T-cell (primary cell): ENCODE measurements at regions not wholly inside any gene's neighbourhood (a gene's known extent, or its start where the extent isn't known, plus 50 kb on each side); places are given as distances from the start of the nearest gene placed in this dataset.

Experiments used
- ATAC-seq, 4 experiments: fragments of 200-7000 bp in 3 of 4; fragments of 150-1000 bp in 1 of 4; cut with Tn5 transposase; replicated peaks in 1 of 4; 1 replicate in 3 of 4; 2 replicates in 1 of 4; pipeline ENCODE4 v1.10.0; 2021; ENCODE audit warnings: moderate library complexity in 3 of 4, mild to moderate bottlenecking in 2 of 4, moderate number of reproducible peaks in 1 of 4
- CTCF ChIA-PET, 2 donors: fragments of 300-600 bp; sonication (Branson Sonifier 250); formaldehyde crosslinking; loops; one replicate each; lab custom pipeline; 2022; ENCODE audit warnings: antibody characterized with exemption in 2 of 2; lab: Charles Lee
- POLR2A ChIA-PET, 2 donors: fragments of 300-600 bp; sonication (Branson Sonifier 250); formaldehyde crosslinking; loops; one replicate each; lab custom pipeline; 2022; ENCODE audit warnings: antibody characterized with exemption in 2 of 2; lab: Charles Lee
- DNase-seq, 35 experiments: peaks; one replicate each; pipeline versions ENCODE4 v3.0.0 to v3.0.0-alpha.2; 2013 to 2023
- H3K27ac ChIP-seq: one replicate; pipeline ENCODE4 v1.5.1; 2013; ENCODE audit warnings: low read length
- H3K27me3 ChIP-seq, 2 experiments: replicated peaks in 1 of 2; 1 replicate in 1 of 2; 2 replicates in 1 of 2; pipeline versions ENCODE4 v1.6.1 to v1.7.0; 2013; ENCODE audit warnings: low read length in 1 of 2, mixed read lengths in 1 of 2; ENCODE audit not compliant: control insufficient read depth in 2 of 2, insufficient read depth in 2 of 2; ENCODE audit errors: extremely low read depth in 1 of 2
- H3K36me3 ChIP-seq, 2 donors: 1 replicate in 1 of 2; 2 replicates in 1 of 2; pipeline versions ENCODE4 v1.6.1 to v1.7.0; 2013; ENCODE audit warnings: low read length in 1 of 2; ENCODE audit not compliant: control insufficient read depth in 2 of 2, insufficient read depth in 1 of 2; ENCODE audit errors: extremely low read depth in 1 of 2
- H3K4me1 ChIP-seq, 2 experiments: 1 replicate in 1 of 2; 2 replicates in 1 of 2; pipeline versions ENCODE4 v1.6.1 to v1.7.0; 2013; ENCODE audit warnings: low read length in 2 of 2, mixed read lengths in 1 of 2; ENCODE audit not compliant: insufficient read depth in 2 of 2, control insufficient read depth in 1 of 2; ENCODE audit errors: extremely low read depth in 1 of 2
- H3K4me3 ChIP-seq, 2 donors: 1 replicate in 1 of 2; 2 replicates in 1 of 2; pipeline versions ENCODE4 v1.5.1 to v1.7.0; 2013; ENCODE audit warnings: mild to moderate bottlenecking in 2 of 2, low read length in 1 of 2, moderate library complexity in 1 of 2; ENCODE audit not compliant: control insufficient read depth in 1 of 2; ENCODE audit errors: extremely low read depth in 1 of 2
- H3K9me3 ChIP-seq: 2 replicates; pipeline ENCODE4 v1.7.0; 2013
- H3K27ac Mint-ChIP-seq, 2 donors: one replicate each; pipeline ENCODE4 v1.8.0; 2020 to 2021; ENCODE audit warnings: mild to moderate bottlenecking in 2 of 2, mixed read lengths in 2 of 2
- H3K27me3 Mint-ChIP-seq, 2 donors: one replicate each; pipeline ENCODE4 v1.8.0; 2021 to 2022; ENCODE audit warnings: mixed read lengths in 2 of 2
- H3K36me3 Mint-ChIP-seq: one replicate; pipeline ENCODE4 v1.8.0; 2021; ENCODE audit warnings: mixed read lengths
- H3K4me1 Mint-ChIP-seq, 3 donors: one replicate each; pipeline ENCODE4 v1.8.0; 2020 to 2022; ENCODE audit warnings: mixed read lengths in 3 of 3, mild to moderate bottlenecking in 1 of 3
- H3K4me3 Mint-ChIP-seq, 3 donors: one replicate each; pipeline ENCODE4 v1.8.0; 2020 to 2022; ENCODE audit warnings: mild to moderate bottlenecking in 3 of 3, mixed read lengths in 3 of 3, moderate library complexity in 3 of 3
- H3K9me3 Mint-ChIP-seq, 3 donors: one replicate each; pipeline ENCODE4 v1.8.0; 2020 to 2022; ENCODE audit warnings: mixed read lengths in 3 of 3
- WGBS: methylation state at CpG from one replicate; pipeline ENCODE4 v1.1.5; 2013; ENCODE audit warnings: missing lambda C conversion rate; ENCODE audit not compliant: insufficient coverage; 5-methylcytosine and 5-hydroxymethylcytosine counted together

GRCh38 chr6:137690721-137691120 lies 176.3 kb upstream of the TNFAIP3 start:
- no peak for DNase-seq
- no peak overlapping the region for H3K4me3 ChIP-seq
- H3K4me3 Mint-ChIP-seq, result no peak overlapping the region
- no CpG with 5 or more reads among the region's 1 CpG for WGBS
- H3K36me3 Mint-ChIP-seq, result no peaks in the 10 kb centered on the region
- no peaks in the 10 kb centered on the region for H3K4me1 ChIP-seq
- H3K36me3 ChIP-seq, result no peaks in the 10 kb centered on the region
- no peak overlapping the region for H3K27ac Mint-ChIP-seq
- H3K27me3 ChIP-seq, result peaks cover 0 to 8% of the 10 kb centered on the region in 2 experiments
- no peaks in the 10 kb centered on the region for H3K9me3 Mint-ChIP-seq
- peaks cover 0 to 2% (median 0%) of the 10 kb centered on the region in 3 donors for H3K4me1 Mint-ChIP-seq
- ATAC-seq, result no peak
- ChIA-PET POLR2A (interaction anchor here in 1 of 2 donors (0.6 kb wide), 1 partner anchor 276 kb away, joined by 4 read pairs; no protein-coding TSS in a partner anchor), CTCF (no interaction called here)
- peaks cover 0 to 3% of the 10 kb centered on the region in 2 donors for H3K27me3 Mint-ChIP-seq
- H3K9me3 ChIP-seq, result no peaks in the 10 kb centered on the region
- no peak overlapping the region for H3K27ac ChIP-seq

GRCh38 chr6:137692308-137692707 lies 174.8 kb upstream of the TNFAIP3 start:
- Histone ChIP-seq H3K9me3 (no peaks in the 10 kb centered on the region), H3K27me3 (peaks cover 0 to 8% of the 10 kb centered on the region in 2 experiments), H3K27ac (no peak overlapping the region), H3K4me3 (no peak overlapping the region), H3K36me3 (no peaks in the 10 kb centered on the region), H3K4me1 (no peaks in the 10 kb centered on the region)
- ChIA-PET POLR2A (no interaction called here), CTCF (interaction anchor here in 1 of 2 donors (0.6 kb wide), 1 partner anchor 57 kb away, joined by 3 read pairs; no protein-coding TSS in a partner anchor)
- 91% methylated on average over 2 of the region's 3 CpGs for WGBS
- Mint-ChIP-seq H3K36me3 (no peaks in the 10 kb centered on the region), H3K4me1 (peaks cover 0 to 2% (median under 1%) of the 10 kb centered on the region in 3 donors), H3K9me3 (no peaks in the 10 kb centered on the region), H3K27me3 (peaks cover 0 to 6% of the 10 kb centered on the region in 2 donors), H3K27ac (no peak overlapping the region), H3K4me3 (no peak overlapping the region)
- ATAC-seq, result no peak
- DNase-seq, result no peak

DNA sequence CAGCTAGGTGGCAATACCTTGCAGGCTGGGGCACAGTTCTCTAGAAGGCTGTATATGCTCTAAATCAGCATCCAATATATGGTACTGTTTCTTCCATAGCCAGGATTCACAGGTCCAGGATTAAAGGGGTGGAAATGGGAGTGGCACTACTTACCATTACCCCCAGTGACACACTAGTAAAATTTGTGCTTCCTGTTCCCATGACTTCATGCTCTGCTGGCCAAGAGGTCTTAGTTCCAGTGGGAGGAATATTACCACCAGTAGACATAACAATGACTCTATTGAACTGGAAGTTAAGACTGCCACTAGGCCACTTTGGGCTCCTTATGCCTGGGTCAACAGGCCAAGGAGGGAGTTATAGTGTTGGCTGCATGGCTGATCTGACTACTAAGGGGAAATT lies 174.3 kb upstream of the TNFAIP3 start:
- no peaks in the 10 kb centered on the region for H3K9me3 Mint-ChIP-seq
- ChIA-PET CTCF (no interaction called here), POLR2A (no interaction called here)
- DNase-seq (no peak), ATAC-seq (no peak)
- Histone ChIP-seq H3K4me1 (no peaks in the 10 kb centered on the region), H3K36me3 (no peaks in the 10 kb centered on the region), H3K9me3 (no peaks in the 10 kb centered on the region), H3K27ac (no peak overlapping the region), H3K27me3 (peaks cover 0 to 8% of the 10 kb centered on the region in 2 experiments), H3K4me3 (no peak overlapping the region)
- H3K27me3 Mint-ChIP-seq, result peaks cover 0 to 6% of the 10 kb centered on the region in 2 donors
- H3K36me3 Mint-ChIP-seq, result no peaks in the 10 kb centered on the region
- H3K4me1 Mint-ChIP-seq, result peaks cover 0 to 4% (median 2%) of the 10 kb centered on the region in 3 donors
- H3K4me3 Mint-ChIP-seq, result no peak overlapping the region
- H3K27ac Mint-ChIP-seq, result no peak overlapping the region

- CTCF ChIA-PET, result interaction anchor here (0.6 kb wide), 2 partner anchors 25 to 543 kb away, joined by 3 to 4 read pairs; no protein-coding TSS in a partner anchor
Measured at GRCh38 chr6:137693711-137694110, 173.3 kb upstream of the TNFAIP3 start.

GRCh38 chr6:137696765-137697164 lies 170.3 kb upstream of the TNFAIP3 start:
- Mint-ChIP-seq H3K4me1 (peaks cover 16 to 19% (median 16%) of the 10 kb centered on the region in 3 donors), H3K9me3 (no peaks in the 10 kb centered on the region), H3K4me3 (no peak overlapping the region), H3K36me3 (no peaks in the 10 kb centered on the region), H3K27me3 (peaks cover 5 to 8% of the 10 kb centered on the region in 2 donors), H3K27ac (no peak overlapping the region)
- H3K36me3 ChIP-seq, result no peaks in the 10 kb centered on the region
- ChIA-PET POLR2A (no interaction called here), CTCF (interaction anchor here (0.5 to 1.1 kb wide), 3 partner anchors 8 to 600 kb away, joined by 3 read pairs; no protein-coding TSS in a partner anchor)
- DNase-seq (no peak), ATAC-seq (no peak)
- no peaks in the 10 kb centered on the region for H3K9me3 ChIP-seq
- no peak overlapping the region for H3K27ac ChIP-seq
- H3K4me1 ChIP-seq, result peaks cover 9 to 11% of the 10 kb centered on the region in 2 experiments
- peaks cover 0 to 8% of the 10 kb centered on the region in 2 experiments for H3K27me3 ChIP-seq
- WGBS, result no CpG with 5 or more reads among the region's 4 CpGs
- no peak overlapping the region for H3K4me3 ChIP-seq

More at GRCh38 chr6:137693711-137694110, 173.3 kb upstream of the TNFAIP3 start:
- Histone ChIP-seq H3K27me3 (peaks cover 0 to 8% of the 10 kb centered on the region in 2 experiments), H3K36me3 (no peaks in the 10 kb centered on the region), H3K9me3 (no peaks in the 10 kb centered on the region), H3K4me3 (no peak overlapping the region), H3K27ac (no peak overlapping the region), H3K4me1 (peaks cover 1 to 6% of the 10 kb centered on the region in 2 experiments)
- Mint-ChIP-seq H3K27me3 (peaks cover 0 to 6% of the 10 kb centered on the region in 2 donors), H3K4me3 (no peak overlapping the region), H3K36me3 (no peaks in the 10 kb centered on the region), H3K9me3 (no peaks in the 10 kb centered on the region), H3K27ac (no peak overlapping the region), H3K4me1 (peaks cover 4 to 10% (median 7%) of the 10 kb centered on the region in 3 donors)
- DNase-seq, result no peak
- POLR2A ChIA-PET, result interaction anchor here in 1 of 2 donors (0.5 to 0.6 kb wide), 2 partner anchors 13 to 80 kb away, joined by 3 read pairs; no protein-coding TSS in a partner anchor
- no peak for ATAC-seq
- no CpG with 5 or more reads among the region's 1 CpG for WGBS

- no CpG with 5 or more reads among the region's 2 CpGs for WGBS
- DNase-seq (no peak), ATAC-seq (no peak)
- no peak overlapping the region for H3K27ac Mint-ChIP-seq
- H3K4me3 Mint-ChIP-seq, result no peak overlapping the region
- H3K4me1 ChIP-seq, result peaks cover 9 to 11% of the 10 kb centered on the region in 2 experiments
- POLR2A ChIA-PET, result interaction anchor here (0.5 to 1.2 kb wide), 2 partner anchors 127 to 172 kb away, joined by 3 to 5 read pairs; no protein-coding TSS in a partner anchor
- H3K4me3 ChIP-seq, result no peak overlapping the region
- no peak overlapping the region for H3K27ac ChIP-seq
- H3K27me3 Mint-ChIP-seq, result peaks cover 5 to 8% of the 10 kb centered on the region in 2 donors
- peaks cover 0 to 8% of the 10 kb centered on the region in 2 experiments for H3K27me3 ChIP-seq
- peaks cover 16 to 19% (median 16%) of the 10 kb centered on the region in 3 donors for H3K4me1 Mint-ChIP-seq
- H3K36me3 Mint-ChIP-seq, result no peaks in the 10 kb centered on the region
- H3K9me3 ChIP-seq, result no peaks in the 10 kb centered on the region
- no peaks in the 10 kb centered on the region for H3K36me3 ChIP-seq
- CTCF ChIA-PET, result interaction anchor here (0.6 to 1.7 kb wide), 3 partner anchors 247 to 984 kb away, joined by 3 to 7 read pairs (median 5); no protein-coding TSS in a partner anchor
- H3K9me3 Mint-ChIP-seq, result no peaks in the 10 kb centered on the region
Measured at GRCh38 chr6:137697267-137697938, 169.7 kb upstream of the TNFAIP3 start.
